ENCODE measurements at regions not wholly inside any gene's neighbourhood (a gene's known extent, or its start where the extent isn't known, plus 50 kb on each side); places are given as distances from the start of the nearest gene placed in this dataset.

- no peak for DNase-seq (ENCODE audit: low spot score)
These were observed 135.1 kb downstream of the NSG2 start for GRCh38 chr5:174180639-174181038.

GRCh38 chr5:174182111-174182510 lies 136.6 kb downstream of the NSG2 start:
- Histone ChIP-seq H3K9me3 (ENCODE audit: control insufficient read depth in 4 of 4, low read length in 3 of 4) (no peaks in the 10 kb centered on the region), H3K27me3 (ENCODE audit: control insufficient read depth in 4 of 4, insufficient read depth in 4 of 4, low read length in 3 of 4) (no peaks in the 10 kb centered on the region), H3K4me1 (ENCODE audit: control insufficient read depth in 4 of 4, insufficient read depth in 4 of 4, low read length in 3 of 4) (no peaks in the 10 kb centered on the region), H3K4me3 (ENCODE audit: low read depth in 1 of 3, low read length in 3 of 3) (no peak overlapping the region), H3K9ac (ENCODE audit: low read depth in 1 of 2, low read length in 2 of 2) (no peak overlapping the region), H3K36me3 (ENCODE audit: control insufficient read depth in 4 of 4, insufficient read depth in 3 of 4, low read depth in 1 of 4, low read length in 3 of 4) (no peaks in the 10 kb centered on the region), H3K27ac (ENCODE audit: low read depth in 1 of 2, low read length in 2 of 2) (no peak overlapping the region)
- 90% methylated on average over 5 of the region's 5 CpGs for WGBS
- no peak for DNase-seq (ENCODE audit: low spot score)
- TF ChIP-seq MAX (IDR thresholded peaks at IDR 0.05) (no peak), ZBTB33 (IDR thresholded peaks at IDR 0.05) (no peak), CTCF (IDR thresholded peaks at IDR 0.05; ENCODE audit: low read depth, low read length, missing input control) (no peak), HNF4A (conservative IDR thresholded peaks at IDR 0.05) (no peak), YY1 (IDR thresholded peaks at IDR 0.05) (no peak), TAF1 (conservative IDR thresholded peaks at IDR 0.05) (no peak), HNF4G (IDR thresholded peaks at IDR 0.05) (no peak), JUND (IDR thresholded peaks at IDR 0.05) (no peak), EGR1 (IDR thresholded peaks at IDR 0.05; ENCODE audit: low read depth in 2 of 2) (no peak), RAD21 (IDR thresholded peaks at IDR 0.05) (no peak), RXRA (IDR thresholded peaks at IDR 0.05) (no peak), GABPA (IDR thresholded peaks at IDR 0.05 in 1 of 2, conservative IDR thresholded peaks at IDR 0.05 in 1 of 2) (no peak), ATF3 (IDR thresholded peaks at IDR 0.05) (no peak), FOXA2 (IDR thresholded peaks at IDR 0.05) (no peak), SP1 (IDR thresholded peaks at IDR 0.05) (no peak), REST (IDR thresholded peaks at IDR 0.05) (no peak), FOXA1 (IDR thresholded peaks at IDR 0.05) (no peak), NR2F2 (IDR thresholded peaks at IDR 0.05) (no peak)

More at GRCh38 chr5:174180639-174181038, 135.1 kb downstream of the NSG2 start:
- Histone ChIP-seq H3K4me3 (ENCODE audit: low read depth in 1 of 3, low read length in 3 of 3) (no peak overlapping the region), H3K9ac (ENCODE audit: low read depth in 1 of 2, low read length in 2 of 2) (no peak overlapping the region), H3K27me3 (ENCODE audit: control insufficient read depth in 4 of 4, insufficient read depth in 4 of 4, low read length in 3 of 4) (no peaks in the 10 kb centered on the region), H3K27ac (ENCODE audit: low read depth in 1 of 2, low read length in 2 of 2) (no peak overlapping the region), H3K4me1 (ENCODE audit: control insufficient read depth in 4 of 4, insufficient read depth in 4 of 4, low read length in 3 of 4) (peaks cover 1 to 11% (median 9%) of the 10 kb centered on the region in 4 donors), H3K36me3 (ENCODE audit: control insufficient read depth in 4 of 4, insufficient read depth in 3 of 4, low read depth in 1 of 4, low read length in 3 of 4) (no peaks in the 10 kb centered on the region), H3K9me3 (ENCODE audit: control insufficient read depth in 4 of 4, low read length in 3 of 4) (no peaks in the 10 kb centered on the region)
- 78% methylated on average over 7 of the region's 7 CpGs for WGBS
- TF ChIP-seq JUND (IDR thresholded peaks at IDR 0.05) (no peak), YY1 (IDR thresholded peaks at IDR 0.05) (no peak), RAD21 (IDR thresholded peaks at IDR 0.05) (no peak), FOXA1 (IDR thresholded peaks at IDR 0.05) (no peak), FOXA2 (IDR thresholded peaks at IDR 0.05) (no peak), CTCF (IDR thresholded peaks at IDR 0.05; ENCODE audit: low read depth, low read length, missing input control) (no peak), NR2F2 (IDR thresholded peaks at IDR 0.05) (no peak)
